DMS53 treated with DMSO at 0.1 percent for 48 hours (cell line): ENCODE measurements at regions not wholly inside any gene's neighbourhood (a gene's known extent, or its start where the extent isn't known, plus 50 kb on each side); places are given as distances from the start of the nearest gene placed in this dataset.

Experiments
- DNase-seq: peaks from one replicate; lab custom pipeline; 2025; ENCODE audit not compliant: unreplicated experiment; lab: John Stamatoyannopoulos, UW

- no peak for DNase-seq
Observed at GRCh38 chr3:41126961-41127360, 72.3 kb upstream of the CTNNB1 start.

DNA sequence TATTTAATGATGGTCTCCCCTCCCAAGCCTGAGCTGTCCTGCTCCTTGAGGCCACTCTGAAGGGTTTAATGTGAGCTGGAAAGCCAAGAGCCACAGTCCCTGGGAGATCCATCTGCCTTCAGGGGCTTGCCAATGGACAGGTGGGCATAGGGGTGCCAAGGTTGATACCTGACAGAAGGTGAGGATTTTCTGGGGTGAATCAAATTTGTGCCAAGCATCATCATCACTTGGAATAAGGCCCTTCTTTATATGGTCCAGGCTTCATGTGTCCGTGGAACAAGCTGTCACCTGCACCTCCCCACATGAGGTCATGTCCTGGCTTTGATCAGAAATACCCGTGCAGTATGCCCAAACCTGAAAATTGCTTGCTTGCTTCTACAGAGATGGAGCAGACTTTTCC, 71.9 kb upstream of the CTNNB1 start:
- DNase-seq: no peak

DNA sequence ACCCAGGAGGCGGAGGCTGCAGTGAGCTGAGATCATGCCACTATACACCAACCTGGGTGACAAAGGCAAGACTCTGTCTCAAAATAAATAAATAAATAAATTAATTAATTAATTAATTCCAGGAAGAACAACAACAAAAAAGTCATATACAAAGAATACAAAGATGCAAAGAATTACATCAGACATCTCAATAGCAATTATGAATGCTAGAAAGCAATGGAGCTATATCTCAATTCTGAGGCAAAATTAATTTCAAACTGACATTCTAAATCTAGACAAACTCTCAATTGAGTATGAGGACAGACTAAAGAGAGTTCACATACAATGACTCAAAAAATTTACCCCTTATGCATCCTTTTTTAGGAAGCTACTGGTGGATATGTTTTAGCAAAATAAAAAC, 69.6 kb upstream of the CTNNB1 start:
- no peak for DNase-seq

DNA sequence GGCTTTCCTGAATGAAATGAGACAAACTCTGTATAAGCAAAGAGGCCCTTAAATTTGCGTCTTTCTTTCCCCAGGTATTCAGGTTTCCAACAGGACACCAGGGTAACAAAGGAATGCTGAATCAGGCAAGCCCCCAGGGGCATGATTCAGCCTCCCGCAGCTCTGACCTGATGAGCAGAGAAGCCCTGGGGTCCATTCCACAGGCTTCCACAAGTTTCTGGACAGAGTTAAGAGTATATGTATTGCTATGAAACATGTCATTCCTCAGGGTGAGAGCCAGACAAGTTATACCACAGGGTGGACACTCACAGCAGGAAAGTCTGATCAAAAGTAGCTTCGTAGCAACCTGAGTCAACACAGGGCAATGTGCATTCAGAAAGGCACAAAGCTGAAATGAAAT, 68.1 kb upstream of the CTNNB1 start:
- no peak for DNase-seq

DNA sequence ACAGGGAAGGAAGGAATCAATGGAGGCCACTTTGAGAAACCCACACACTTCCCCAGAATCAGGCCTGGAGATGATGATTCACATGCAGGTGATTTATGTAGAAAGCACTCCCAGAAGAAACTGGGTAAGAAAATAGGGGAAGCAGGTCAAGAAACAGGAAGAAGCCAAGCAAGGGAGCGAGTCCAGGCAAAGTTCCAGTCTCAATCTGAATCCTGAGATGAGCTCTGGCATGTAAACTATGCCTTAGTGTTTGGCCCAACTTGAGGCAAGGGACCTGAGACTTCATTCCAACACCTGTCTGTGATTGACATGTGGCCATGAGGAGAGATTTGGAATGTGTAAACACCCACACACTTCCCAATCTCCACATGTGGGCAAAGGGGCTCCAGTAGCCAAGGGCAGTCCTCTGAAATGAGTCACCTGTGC, 61.6 kb upstream of the CTNNB1 start:
- no peak for DNase-seq

DNA sequence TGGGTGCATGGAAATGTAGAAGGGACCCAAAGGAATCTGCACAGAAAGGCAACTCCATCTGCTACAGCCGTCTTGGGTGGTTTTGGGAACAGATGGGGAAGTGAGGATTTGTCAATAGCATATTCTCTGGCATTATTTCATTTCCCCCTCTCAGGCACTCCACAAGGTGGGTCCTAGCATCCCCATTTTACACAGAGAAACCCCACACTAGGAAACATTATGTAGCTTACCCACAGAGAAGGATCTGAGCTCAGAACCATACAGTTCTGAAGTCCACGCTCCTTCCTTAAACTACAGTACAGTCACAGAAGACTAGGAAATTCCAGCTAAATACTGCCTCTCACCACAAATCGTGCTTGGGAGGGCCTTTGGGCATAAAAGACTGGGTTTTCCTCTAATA, 61.2 kb upstream of the CTNNB1 start:
- DNase-seq: no peak

GRCh38 chr3:41138601-41139000, 60.7 kb upstream of the CTNNB1 start:
- no peak for DNase-seq

- DNase-seq: no peak
Observed at GRCh38 chr3:41140242-41140641, 59.1 kb upstream of the CTNNB1 start.

GRCh38 chr3:41141433-41142167, 57.7 kb upstream of the CTNNB1 start:
- no peak for DNase-seq

DNA sequence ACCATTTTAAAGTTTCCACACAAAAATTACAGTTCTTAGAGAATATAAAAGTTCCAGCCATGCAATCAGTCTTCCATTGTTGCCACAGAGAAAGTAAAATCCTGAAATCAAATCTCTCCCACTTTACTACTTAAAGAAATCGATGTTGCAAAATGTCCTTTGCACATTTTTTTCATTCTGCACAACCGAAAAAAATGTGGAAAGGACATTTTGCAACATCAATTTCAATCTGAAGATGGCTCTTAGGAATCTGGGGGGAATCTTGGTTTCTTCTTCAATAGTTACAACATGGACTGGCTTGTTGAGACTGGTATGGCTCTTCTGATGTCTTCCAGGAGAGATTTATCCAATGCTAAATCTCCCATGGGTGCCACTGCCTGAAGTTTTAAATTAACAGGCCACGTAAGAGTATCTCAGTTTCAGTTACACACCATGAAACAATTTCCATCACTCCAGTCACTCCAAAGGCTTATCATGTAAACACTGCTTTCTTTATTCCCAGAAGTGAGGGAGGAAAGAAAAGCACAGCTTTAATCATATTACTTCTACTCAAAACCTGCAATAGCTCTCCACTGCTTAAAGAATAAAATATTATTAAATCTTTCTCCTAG, 55.8 kb upstream of the CTNNB1 start:
- no peak for DNase-seq

DNA sequence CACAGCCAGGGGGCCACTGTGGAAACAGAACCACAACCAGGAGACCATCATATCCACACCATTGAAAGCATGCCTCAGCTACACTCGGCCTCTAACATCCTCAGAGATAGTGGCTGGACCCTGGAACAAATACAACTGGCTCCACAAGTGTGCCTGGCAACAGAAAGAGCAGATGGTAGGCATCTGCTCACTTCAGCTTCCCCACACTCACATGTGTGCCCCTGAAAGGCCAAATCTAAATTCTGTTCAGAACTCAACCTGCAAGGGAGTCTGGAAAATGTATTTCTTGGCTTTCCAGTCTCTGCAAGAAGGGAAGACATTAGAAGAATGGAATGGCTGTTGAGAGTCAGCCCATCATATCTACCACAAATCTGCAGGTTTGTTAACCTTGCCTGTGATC, 54.7 kb upstream of the CTNNB1 start:
- DNase-seq: no peak

DNA sequence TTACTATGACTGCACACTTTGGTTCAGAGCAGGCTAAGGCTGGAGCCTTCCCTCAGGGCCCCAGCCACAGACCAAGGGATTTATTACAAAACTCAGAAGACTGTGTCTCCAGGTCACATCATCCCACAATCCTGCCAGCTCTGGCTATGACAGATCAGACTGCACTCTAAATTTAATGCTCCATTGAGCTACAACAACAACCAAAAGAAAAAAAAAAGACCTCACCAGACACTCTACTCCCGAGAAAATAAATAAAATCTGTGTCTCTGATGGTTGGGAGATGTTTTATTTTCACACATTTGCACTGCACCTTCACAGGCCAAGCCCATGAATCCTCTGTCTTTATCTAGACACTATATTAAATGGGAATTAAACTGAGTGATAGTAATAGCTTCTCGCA, 50.8 kb upstream of the CTNNB1 start:
- no peak for DNase-seq

DNA sequence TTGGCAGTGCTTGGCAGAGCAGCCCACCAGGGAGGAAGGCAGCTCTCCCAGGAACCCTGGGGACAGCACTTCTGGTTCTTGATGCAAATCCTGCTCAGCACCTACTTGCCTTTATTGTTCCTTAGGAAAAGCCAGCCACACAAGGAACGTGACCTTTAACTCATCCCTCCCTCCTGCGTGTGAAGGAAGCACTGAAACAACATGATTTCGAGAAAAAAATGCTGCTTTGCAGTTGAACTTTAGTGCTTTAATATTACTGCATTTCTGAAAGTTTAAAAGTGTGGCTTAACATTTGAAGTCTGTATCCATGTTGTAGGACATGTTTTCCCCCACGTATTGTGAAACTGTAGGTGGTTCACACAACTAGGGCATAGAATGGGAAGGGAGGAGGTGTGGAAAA, 50.4 kb upstream of the CTNNB1 start:
- no peak for DNase-seq
